CD14-positive monocyte (primary cell): ENCODE measurements at regions not wholly inside any gene's neighbourhood (a gene's known extent, or its start where the extent isn't known, plus 50 kb on each side); places are given as distances from the start of the nearest gene placed in this dataset.

ENCODE experiments used
- DNase-seq, 3 donors: peaks; one replicate each; pipeline ENCODE4 v3.0.0-alpha.2; 2011 to 2022
- H2AFZ ChIP-seq: 2 replicates; pipeline ENCODE4 v1.6.0; 2012; ENCODE audit warnings: mild to moderate bottlenecking, low read depth, low read length, inconsistent platforms; ENCODE audit not compliant: insufficient read depth, poor library complexity, severe bottlenecking
- H3K27ac ChIP-seq, 2 donors: 1 replicate in 1 of 2; 2 replicates in 1 of 2; pipeline ENCODE4 v1.5.1; 2012 to 2013; ENCODE audit warnings: low read length in 2 of 2, control low read depth in 1 of 2, inconsistent platforms in 1 of 2, low read depth in 1 of 2, mild to moderate bottlenecking in 1 of 2
- H3K27me3 ChIP-seq, 2 donors: one replicate each; pipeline versions ENCODE4 v1.6.0 to v1.6.1; 2011 to 2013; ENCODE audit warnings: low read length in 2 of 2; ENCODE audit not compliant: control insufficient read depth in 2 of 2, insufficient read depth in 2 of 2
- H3K36me3 ChIP-seq, 2 donors: replicated peaks in 1 of 2; 1 replicate in 1 of 2; 2 replicates in 1 of 2; pipeline versions ENCODE4 v1.5.1 to v1.6.1; 2012 to 2013; ENCODE audit warnings: low read length in 2 of 2, control low read depth in 1 of 2, inconsistent platforms in 1 of 2, mild to moderate bottlenecking in 1 of 2; ENCODE audit not compliant: insufficient read depth in 2 of 2, control insufficient read depth in 1 of 2
- H3K4me1 ChIP-seq, 2 donors: 1 replicate in 1 of 2; 2 replicates in 1 of 2; pipeline versions ENCODE4 v1.5.1 to v1.6.1; 2012 to 2013; ENCODE audit warnings: low read length in 2 of 2, control low read depth in 1 of 2, inconsistent platforms in 1 of 2, mild to moderate bottlenecking in 1 of 2, moderate library complexity in 1 of 2; ENCODE audit not compliant: insufficient read depth in 2 of 2, control insufficient read depth in 1 of 2
- H3K4me2 ChIP-seq: replicated peaks from 2 replicates; pipeline ENCODE3; 2012; ENCODE audit warnings: low read length, moderate library complexity, mild to moderate bottlenecking; ENCODE audit not compliant: poor library complexity, severe bottlenecking; ENCODE audit errors: extremely low read depth
- H3K4me3 ChIP-seq, 3 experiments: fragments of 200-600 bp in 1 of 3; sonication (generic) in 1 of 3; replicated peaks in 1 of 3; 1 replicate in 2 of 3; 2 replicates in 1 of 3; pipeline ENCODE4 v1.5.1; 2011 to 2013; ENCODE audit warnings: low read length in 3 of 3, mild to moderate bottlenecking in 3 of 3, control low read depth in 2 of 3, low read depth in 2 of 3, inconsistent platforms in 1 of 3, moderate library complexity in 1 of 3
- H3K79me2 ChIP-seq: 2 replicates; pipeline ENCODE4 v1.6.0; 2012; ENCODE audit warnings: mild to moderate bottlenecking, control low read depth, inconsistent platforms, low read length, moderate library complexity; ENCODE audit not compliant: insufficient read depth
- H3K9ac ChIP-seq: 2 replicates; pipeline ENCODE4 v1.6.0; 2017; ENCODE audit warnings: low read length, mild to moderate bottlenecking; ENCODE audit not compliant: insufficient read depth, poor library complexity, severe bottlenecking
- H3K9me3 ChIP-seq, 2 donors: replicated peaks in 1 of 2; 1 replicate in 1 of 2; 2 replicates in 1 of 2; pipeline versions ENCODE4 v1.5.1 to v1.6.1; 2012 to 2013; ENCODE audit warnings: low read length in 2 of 2, control low read depth in 1 of 2; ENCODE audit not compliant: control insufficient read depth in 1 of 2, insufficient read depth in 1 of 2
- H4K20me1 ChIP-seq: 2 replicates; pipeline ENCODE4 v1.6.0; 2012; ENCODE audit warnings: mild to moderate bottlenecking, low read length, control low read depth, moderate library complexity; ENCODE audit not compliant: insufficient read depth
- H3K27ac Mint-ChIP-seq, 7 donors: one replicate each; pipeline ENCODE4 v1.8.0; 2020; ENCODE audit warnings: mild to moderate bottlenecking in 7 of 7, mixed read lengths in 7 of 7, moderate library complexity in 6 of 7, inconsistent platforms in 2 of 7
- H3K27me3 Mint-ChIP-seq, 3 donors: one replicate each; pipeline ENCODE4 v1.8.0; 2021 to 2022; ENCODE audit warnings: low read depth in 3 of 3, mild to moderate bottlenecking in 3 of 3, mixed read lengths in 3 of 3, moderate library complexity in 3 of 3, inconsistent platforms in 1 of 3
- H3K36me3 Mint-ChIP-seq, 2 donors: one replicate each; pipeline ENCODE4 v1.8.0; 2020; ENCODE audit warnings: mixed read lengths in 2 of 2, inconsistent platforms in 1 of 2, mild to moderate bottlenecking in 1 of 2
- H3K4me1 Mint-ChIP-seq: one replicate; pipeline ENCODE4 v1.8.0; 2020; ENCODE audit warnings: mild to moderate bottlenecking, mixed read lengths
- H3K4me3 Mint-ChIP-seq, 2 donors: one replicate each; pipeline ENCODE4 v1.8.0; 2020; ENCODE audit warnings: mild to moderate bottlenecking in 2 of 2, mixed read lengths in 2 of 2, moderate library complexity in 1 of 2
- H3K9me3 Mint-ChIP-seq, 7 donors: one replicate each; pipeline ENCODE4 v1.8.0; 2020 to 2022; ENCODE audit warnings: mixed read lengths in 7 of 7, mild to moderate bottlenecking in 6 of 7, moderate library complexity in 6 of 7, inconsistent platforms in 2 of 7
- WGBS: methylation state at CpG from one replicate; pipeline ENCODE4 v1.1.5; 2013; ENCODE audit warnings: missing lambda C conversion rate; ENCODE audit not compliant: insufficient coverage; 5-methylcytosine and 5-hydroxymethylcytosine counted together
- intact Hi-C, 2 donors: fragments of 100-400 bp; cut with micrococcal nuclease; formaldehyde crosslinking; loops; one replicate each; pipeline versions ENCODE4 v1.15.0 to v1.15.1; 2023
- TF ChIP-seq, protein P1 (sequence below): fragments of 200-600 bp; IDR thresholded peaks from one replicate; pipeline ENCODE4 v1.8.0; 2022; ENCODE audit warnings: antibody characterized with exemption, mild to moderate bottlenecking

DNA sequence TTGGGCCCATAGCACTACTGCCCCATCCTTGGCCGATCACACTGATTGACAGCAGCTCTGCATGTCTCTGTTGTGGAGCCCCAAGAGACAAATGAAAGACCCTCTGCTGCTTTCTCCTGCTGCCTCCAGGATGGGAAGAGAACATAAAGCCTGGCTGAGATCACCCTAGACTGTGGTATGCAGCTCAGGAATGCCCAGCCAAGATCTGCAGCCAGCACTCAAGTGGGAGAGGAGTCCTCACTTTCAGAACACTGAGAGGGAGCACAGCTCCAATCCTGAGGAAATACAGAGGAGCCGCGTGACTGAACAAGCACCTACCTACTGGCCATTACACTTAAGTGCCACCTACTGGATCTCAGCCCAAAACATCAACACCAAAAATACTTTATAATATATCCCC, 203.0 kb downstream of the POSTN start:
- intact Hi-C loops: no loop called here
- H3K4me3 Mint-ChIP-seq: no peak overlapping the region
- Histone ChIP-seq H3K36me3 (no peaks in the 10 kb centered on the region), H3K4me2 (no peak overlapping the region), H4K20me1 (no peaks in the 10 kb centered on the region), H3K4me3 (no peak overlapping the region), H3K27ac (no peak overlapping the region), H3K79me2 (no peaks in the 10 kb centered on the region), H3K9me3 (peaks cover 26 to 35% of the 10 kb centered on the region in 2 donors), H3K9ac (no peak overlapping the region), H3K27me3 (no peaks in the 10 kb centered on the region), H2AFZ (no peak overlapping the region), H3K4me1 (no peaks in the 10 kb centered on the region)
- H3K27me3 Mint-ChIP-seq: peaks cover 0 to 2% (median 0%) of the 10 kb centered on the region in 3 donors
- H3K9me3 Mint-ChIP-seq: peaks cover 5 to 35% (median 18%) of the 10 kb centered on the region in 7 donors
- TF ChIP-seq, protein P1, sequence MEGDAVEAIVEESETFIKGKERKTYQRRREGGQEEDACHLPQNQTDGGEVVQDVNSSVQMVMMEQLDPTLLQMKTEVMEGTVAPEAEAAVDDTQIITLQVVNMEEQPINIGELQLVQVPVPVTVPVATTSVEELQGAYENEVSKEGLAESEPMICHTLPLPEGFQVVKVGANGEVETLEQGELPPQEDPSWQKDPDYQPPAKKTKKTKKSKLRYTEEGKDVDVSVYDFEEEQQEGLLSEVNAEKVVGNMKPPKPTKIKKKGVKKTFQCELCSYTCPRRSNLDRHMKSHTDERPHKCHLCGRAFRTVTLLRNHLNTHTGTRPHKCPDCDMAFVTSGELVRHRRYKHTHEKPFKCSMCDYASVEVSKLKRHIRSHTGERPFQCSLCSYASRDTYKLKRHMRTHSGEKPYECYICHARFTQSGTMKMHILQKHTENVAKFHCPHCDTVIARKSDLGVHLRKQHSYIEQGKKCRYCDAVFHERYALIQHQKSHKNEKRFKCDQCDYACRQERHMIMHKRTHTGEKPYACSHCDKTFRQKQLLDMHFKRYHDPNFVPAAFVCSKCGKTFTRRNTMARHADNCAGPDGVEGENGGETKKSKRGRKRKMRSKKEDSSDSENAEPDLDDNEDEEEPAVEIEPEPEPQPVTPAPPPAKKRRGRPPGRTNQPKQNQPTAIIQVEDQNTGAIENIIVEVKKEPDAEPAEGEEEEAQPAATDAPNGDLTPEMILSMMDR: no peak
- H3K27ac Mint-ChIP-seq: no peak overlapping the region
- no peak for DNase-seq
- 100% methylated on average over 1 of the region's 3 CpGs for WGBS
- no peaks in the 10 kb centered on the region for H3K4me1 Mint-ChIP-seq
- H3K36me3 Mint-ChIP-seq: no peaks in the 10 kb centered on the region

- Histone ChIP-seq H3K9ac (no peak overlapping the region), H3K4me2 (no peak overlapping the region), H3K79me2 (no peaks in the 10 kb centered on the region), H3K4me1 (no peaks in the 10 kb centered on the region), H3K27ac (no peak overlapping the region), H3K36me3 (no peaks in the 10 kb centered on the region), H3K4me3 (no peak overlapping the region), H2AFZ (no peak overlapping the region), H3K9me3 (peaks cover 29 to 35% of the 10 kb centered on the region in 2 donors), H3K27me3 (no peaks in the 10 kb centered on the region), H4K20me1 (no peaks in the 10 kb centered on the region)
- intact Hi-C loops: no loop called here
- Mint-ChIP-seq H3K36me3 (no peaks in the 10 kb centered on the region), H3K9me3 (peaks cover 5 to 44% (median 21%) of the 10 kb centered on the region in 7 donors), H3K4me1 (no peaks in the 10 kb centered on the region), H3K27me3 (peaks cover 0 to 2% (median 0%) of the 10 kb centered on the region in 3 donors), H3K27ac (no peak overlapping the region), H3K4me3 (no peak overlapping the region)
- DNase-seq: no peak
- TF ChIP-seq, protein P1: no peak
- 0% methylated on average over 1 of the region's 3 CpGs for WGBS
Observed at GRCh38 chr13:37392389-37392788, 206.2 kb downstream of the POSTN start.
